Caco-2 (cell line): ENCODE measurements at regions not wholly inside any gene's neighbourhood (a gene's known extent, or its start where the extent isn't known, plus 50 kb on each side); places are given as distances from the start of the nearest gene placed in this dataset.

Experiments used
- BruUV-seq: library from RNA; stranded (reverse); fragments of 400-500 nt; replicated peaks from 2 replicates; lab custom pipeline; 2021; lab: Mats Ljungman, UMichigan
- CTCF ChIA-PET: fragments of 300-600 bp; sonication (Branson Sonifier 250); formaldehyde crosslinking; loops from one replicate; lab custom pipeline; 2022; ENCODE audit warnings: antibody characterized with exemption; lab: Charles Lee
- POLR2A ChIA-PET: fragments of 300-600 bp; sonication (Branson Sonifier 250); formaldehyde crosslinking; loops from one replicate; lab custom pipeline; 2022; ENCODE audit warnings: antibody characterized with exemption; lab: Charles Lee
- DNase-seq, 2 experiments: peaks; one replicate each; pipeline versions ENCODE4 v3.0.0 to v3.0.0-alpha.2; 2020 to 2022
- H3K27me3 ChIP-seq: replicated peaks from 2 replicates; pipeline ENCODE4 v1.6.0; 2011; ENCODE audit warnings: low read length; ENCODE audit not compliant: control insufficient read depth, insufficient read depth
- H3K36me3 ChIP-seq: 2 replicates; pipeline ENCODE4 v1.5.1; 2011; ENCODE audit warnings: low read length; ENCODE audit not compliant: control insufficient read depth, insufficient read depth
- H3K4me1 ChIP-seq: fragments of 250-450 bp; sonication (Bioruptor Pico); 2 replicates; pipeline ENCODE4 v1.5.1; 2020; ENCODE audit warnings: mild to moderate bottlenecking
- H3K4me3 ChIP-seq: 2 replicates; pipeline ENCODE4 v1.5.1; 2011; ENCODE audit warnings: low read depth, mild to moderate bottlenecking, control low read depth, low read length
- H3K9me3 ChIP-seq: fragments of 250-450 bp; sonication (Bioruptor Pico); 2 replicates; pipeline ENCODE4 v1.5.1; 2020; ENCODE audit warnings: mild to moderate bottlenecking, moderate library complexity
- H3K27ac Mint-ChIP-seq: one replicate; pipeline ENCODE4 v1.8.0; 2022; ENCODE audit warnings: mixed read lengths; ENCODE audit not compliant: unreplicated experiment
- H3K27me3 Mint-ChIP-seq: one replicate; pipeline ENCODE4 v1.8.0; 2022; ENCODE audit warnings: mixed read lengths; ENCODE audit not compliant: insufficient read depth, unreplicated experiment
- H3K36me3 Mint-ChIP-seq: one replicate; pipeline ENCODE4 v1.8.0; 2022; ENCODE audit warnings: mild to moderate bottlenecking, mixed read lengths; ENCODE audit not compliant: insufficient read depth, unreplicated experiment
- H3K4me1 Mint-ChIP-seq: one replicate; pipeline ENCODE4 v1.8.0; 2022; ENCODE audit warnings: low read depth, mixed read lengths; ENCODE audit not compliant: unreplicated experiment
- H3K4me3 Mint-ChIP-seq: one replicate; pipeline ENCODE4 v1.8.0; 2022; ENCODE audit warnings: mild to moderate bottlenecking, moderate library complexity, mixed read lengths; ENCODE audit not compliant: unreplicated experiment
- H3K9me3 Mint-ChIP-seq: one replicate; pipeline ENCODE4 v1.8.0; 2022; ENCODE audit warnings: mixed read lengths; ENCODE audit not compliant: unreplicated experiment
- CTCF ChIP-seq, 2 experiments: fragments of 200-600 bp in 1 of 2; IDR thresholded peaks; 1 replicate in 1 of 2; 2 replicates in 1 of 2; pipeline versions ENCODE4 v1.5.1 to v1.8.0; 2011 to 2022; ENCODE audit warnings: antibody characterized with exemption in 1 of 2, control low read depth in 1 of 2, inconsistent platforms in 1 of 2, low read depth in 1 of 2, low read length in 1 of 2, mild to moderate bottlenecking in 1 of 2, moderate library complexity in 1 of 2; ENCODE audit not compliant: insufficient read depth in 1 of 2, severe bottlenecking in 1 of 2, unreplicated experiment in 1 of 2
- intact Hi-C: fragments of 100-400 bp; cut with micrococcal nuclease; formaldehyde crosslinking; loops from one replicate; pipeline ENCODE4 v1.10.0; 2022; ENCODE audit not compliant: unreplicated experiment

- ChIA-PET POLR2A (no interaction called here), CTCF (no interaction called here)
- peaks cover 10% of the 10 kb centered on the region for H3K4me1 Mint-ChIP-seq
- TF ChIP-seq CTCF (IDR thresholded peaks at IDR 0.05; ENCODE audit: insufficient read depth in 1 of 2, low read depth in 1 of 2, low read length in 1 of 2, severe bottlenecking in 1 of 2, unreplicated experiment in 1 of 2), result no peak
- H3K9me3 Mint-ChIP-seq, result peaks cover 10% of the 10 kb centered on the region
- no peak overlapping the region for H3K4me3 Mint-ChIP-seq
- H3K4me3 ChIP-seq, result no peak overlapping the region
- no peaks in the 10 kb centered on the region for H3K36me3 Mint-ChIP-seq
- no peaks in the 10 kb centered on the region for H3K36me3 ChIP-seq
- no peaks in the 10 kb centered on the region for H3K4me1 ChIP-seq
- no peak for DNase-seq
- H3K27me3 ChIP-seq, result no peaks in the 10 kb centered on the region
- no peak overlapping the region for H3K27ac Mint-ChIP-seq
- intact Hi-C loops, result no loop called here
- H3K9me3 ChIP-seq, result no peaks in the 10 kb centered on the region
- BruUV-seq, result no TSS peak
- no peaks in the 10 kb centered on the region for H3K27me3 Mint-ChIP-seq
Observed at GRCh38 chr12:46105735-46106134, 115.4 kb upstream of the SCAF11 start.

- ChIA-PET CTCF (interaction anchor here (2.5 kb wide), 1 partner anchor 22 kb away, joined by 5 read pairs; no protein-coding TSS in a partner anchor), POLR2A (no interaction called here)
- DNase-seq, result no peak
- H3K4me1 Mint-ChIP-seq, result peaks cover 11% of the 10 kb centered on the region
- Histone ChIP-seq H3K27me3 (no peaks in the 10 kb centered on the region), H3K9me3 (no peaks in the 10 kb centered on the region), H3K36me3 (no peaks in the 10 kb centered on the region), H3K4me3 (no peak overlapping the region), H3K4me1 (no peaks in the 10 kb centered on the region)
- no peak overlapping the region for H3K4me3 Mint-ChIP-seq
- no peak for TF ChIP-seq CTCF (IDR thresholded peaks at IDR 0.05; ENCODE audit: insufficient read depth in 1 of 2, low read depth in 1 of 2, low read length in 1 of 2, severe bottlenecking in 1 of 2, unreplicated experiment in 1 of 2)
- BruUV-seq, result no TSS peak
- H3K36me3 Mint-ChIP-seq, result no peaks in the 10 kb centered on the region
- no peak overlapping the region for H3K27ac Mint-ChIP-seq
- peaks cover 10% of the 10 kb centered on the region for H3K9me3 Mint-ChIP-seq
- H3K27me3 Mint-ChIP-seq, result no peaks in the 10 kb centered on the region
- intact Hi-C loops, result no loop called here
Observed at GRCh38 chr12:46103559-46104383, 113.4 kb upstream of the SCAF11 start.

GRCh38 chr12:46101485-46101869 lies 111.1 kb upstream of the SCAF11 start:
- H3K27ac Mint-ChIP-seq, result no peak overlapping the region
- intact Hi-C loops, result no loop called here
- H3K27me3 Mint-ChIP-seq, result peaks cover 6% of the 10 kb centered on the region
- Histone ChIP-seq H3K9me3 (peaks cover 11% of the 10 kb centered on the region; the same call in 1 of the 2 replicates), H3K4me1 (no peaks in the 10 kb centered on the region), H3K36me3 (no peaks in the 10 kb centered on the region), H3K4me3 (no peak overlapping the region), H3K27me3 (no peaks in the 10 kb centered on the region)
- DNase-seq, result no peak
- H3K4me3 Mint-ChIP-seq, result no peak overlapping the region
- CTCF ChIA-PET, result interaction anchor here (2.5 kb wide), 1 partner anchor 24 kb away, joined by 5 read pairs; no protein-coding TSS in a partner anchor
- BruUV-seq, result no TSS peak
- H3K4me1 Mint-ChIP-seq, result peaks cover 11% of the 10 kb centered on the region
- POLR2A ChIA-PET, result no interaction called here
- H3K36me3 Mint-ChIP-seq, result no peaks in the 10 kb centered on the region
- no peak for TF ChIP-seq CTCF (IDR thresholded peaks at IDR 0.05; ENCODE audit: insufficient read depth in 1 of 2, low read depth in 1 of 2, low read length in 1 of 2, severe bottlenecking in 1 of 2, unreplicated experiment in 1 of 2)
- peaks cover 23% of the 10 kb centered on the region for H3K9me3 Mint-ChIP-seq
